Stimulated activated CD4-positive, alpha-beta T cell treated with anti-CD3 and anti-CD28 coated beads, TNF-alpha, amount 100 ng/mL, for 1 hour (primary cell): ENCODE measurements at regions not wholly inside any gene's neighbourhood (a gene's known extent, or its start where the extent isn't known, plus 50 kb on each side); places are given as distances from the start of the nearest gene placed in this dataset.
"Not testable (repeated sequence)": the region's sequence is repeated elsewhere in the genome, so short reads cannot be mapped to it uniquely, and the experiment has no call there.

Experiments
- DNase-seq, 3 donors: peaks; one replicate each; pipeline ENCODE4 v3.0.0-alpha.2; 2020; ENCODE audit warnings: low read depth in 3 of 3, low spot score in 1 of 3

DNA sequence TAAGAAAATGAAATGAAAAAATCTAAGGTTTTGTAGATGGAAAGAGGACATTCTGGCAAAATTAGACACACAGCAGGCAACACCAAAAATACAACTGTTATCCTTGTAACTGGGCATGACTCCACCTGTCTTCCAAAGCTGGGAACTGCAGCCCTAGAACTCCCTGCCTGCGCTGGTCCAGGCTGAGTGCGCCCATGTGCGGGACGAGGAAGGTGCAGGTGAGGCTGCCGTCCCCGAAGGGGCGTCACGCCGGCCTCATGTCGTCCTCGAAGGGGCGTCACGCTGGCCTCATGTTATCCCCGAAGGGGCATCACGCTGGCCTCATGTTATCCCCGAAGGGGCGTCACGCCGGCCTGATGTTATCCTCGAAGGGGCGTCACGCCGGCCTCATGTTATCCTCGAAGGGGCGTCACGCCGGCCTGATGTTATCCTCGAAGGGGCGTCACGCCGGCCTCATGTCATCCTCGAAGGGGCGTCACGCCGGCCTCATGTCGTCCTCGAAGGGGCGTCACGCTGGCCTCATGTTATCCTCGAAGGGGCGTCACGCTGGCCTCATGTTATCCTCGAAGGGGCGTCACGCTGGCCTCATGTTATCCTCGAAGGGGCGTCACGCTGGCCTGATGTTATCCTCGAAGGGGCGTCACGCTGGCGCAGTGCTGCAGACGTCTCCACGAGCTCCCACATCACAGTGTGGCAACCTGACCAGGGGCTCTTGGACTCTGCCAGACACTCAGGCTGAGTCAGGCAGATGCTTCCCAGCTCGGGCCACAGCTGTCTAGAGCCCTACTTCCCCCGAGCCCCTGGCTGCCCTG lies 100.3 kb upstream of the SALL3 start:
- DNase-seq: not testable (repeated sequence)

DNA sequence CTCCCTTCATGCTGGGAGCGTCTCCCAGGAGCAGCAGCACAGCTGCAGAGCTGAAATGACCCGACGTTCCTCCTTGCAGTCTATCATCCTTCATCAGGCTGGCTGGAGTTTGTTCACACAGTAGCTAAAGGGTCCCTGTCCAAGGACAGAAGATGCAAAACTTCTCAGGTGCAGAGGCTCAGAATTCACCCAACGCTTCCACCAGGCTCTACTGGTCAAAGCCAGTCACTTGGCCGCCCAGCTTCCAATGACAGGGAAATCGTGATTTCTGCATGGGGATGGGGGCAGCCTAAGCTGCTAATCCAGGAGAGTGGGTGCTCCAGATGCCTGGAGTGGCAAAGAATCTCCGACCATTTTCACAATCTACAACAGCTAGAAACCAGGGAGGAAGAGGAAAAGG lies 97.0 kb upstream of the SALL3 start:
- no peak for DNase-seq

DNA sequence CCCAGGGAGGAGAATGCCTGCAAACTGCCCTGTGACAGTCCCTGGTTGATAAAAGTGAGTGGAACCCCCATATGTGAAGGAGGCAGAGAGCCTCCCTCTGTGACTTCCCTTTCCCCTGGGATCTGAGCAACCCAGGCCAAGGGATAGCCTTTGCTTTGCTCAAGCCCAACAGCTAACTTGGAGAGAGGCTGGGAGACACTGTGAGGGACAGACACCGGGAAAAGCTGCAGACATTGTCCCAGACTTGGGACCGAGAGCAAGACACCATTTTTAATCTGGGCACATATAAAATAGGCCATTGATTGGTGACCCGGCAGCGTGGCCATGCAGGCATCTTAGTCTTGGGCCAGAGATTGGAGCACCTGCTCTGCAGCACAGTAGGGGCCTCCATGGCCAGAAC lies 96.1 kb upstream of the SALL3 start:
- DNase-seq: no peak

DNA sequence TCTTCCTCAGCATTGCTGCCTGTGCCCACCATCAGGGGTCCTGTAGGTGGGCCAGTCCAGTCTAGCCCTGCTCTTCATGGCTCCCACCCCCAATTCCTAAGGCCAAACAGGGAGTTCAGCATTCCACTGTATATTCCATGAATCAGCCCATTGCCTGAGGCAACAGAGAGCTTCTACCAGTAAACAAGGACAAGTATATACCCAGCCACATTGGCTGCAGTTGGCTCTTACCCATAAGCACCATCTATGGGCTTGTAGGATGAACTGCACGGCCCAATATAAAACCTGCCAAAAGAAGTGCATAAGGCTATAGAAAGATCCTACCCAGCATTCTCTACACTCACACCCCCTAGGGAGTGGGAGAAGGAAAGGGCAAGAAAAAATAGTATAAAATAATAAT lies 95.1 kb upstream of the SALL3 start:
- DNase-seq: no peak

DNA sequence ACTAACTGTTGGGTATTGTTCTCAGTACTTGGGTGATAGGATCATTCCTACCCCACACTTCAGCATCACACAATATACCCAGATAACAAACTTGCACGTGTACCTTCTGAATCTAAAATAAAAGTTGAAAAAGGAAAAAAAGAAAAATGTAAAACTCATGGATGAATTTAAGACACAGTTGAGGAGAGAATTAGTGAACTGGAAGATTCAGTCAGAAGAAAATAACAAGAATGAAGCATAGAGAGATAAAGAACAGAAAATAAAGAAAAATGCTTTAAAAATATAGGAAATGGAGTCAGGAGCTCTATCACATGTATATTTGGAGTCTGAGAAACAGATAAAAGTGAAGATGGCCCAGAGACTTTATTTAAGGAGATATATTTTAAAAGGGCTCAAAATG lies 90.4 kb upstream of the SALL3 start:
- no peak for DNase-seq

- DNase-seq: no peak
Measured at GRCh38 chr18:78890388-78890787, 89.2 kb upstream of the SALL3 start.

GRCh38 chr18:78891185-78891762 lies 88.3 kb upstream of the SALL3 start:
- DNase-seq: no peak

- no peak for DNase-seq
Measured at GRCh38 chr18:78892177-78892576, 87.4 kb upstream of the SALL3 start.

GRCh38 chr18:78892721-78893120 lies 86.9 kb upstream of the SALL3 start:
- no peak for DNase-seq

- no peak for DNase-seq
Measured at GRCh38 chr18:78893281-78894032, 86.2 kb upstream of the SALL3 start.

GRCh38 chr18:78894033-78894305 lies 85.6 kb upstream of the SALL3 start:
- DNase-seq: no peak

DNA sequence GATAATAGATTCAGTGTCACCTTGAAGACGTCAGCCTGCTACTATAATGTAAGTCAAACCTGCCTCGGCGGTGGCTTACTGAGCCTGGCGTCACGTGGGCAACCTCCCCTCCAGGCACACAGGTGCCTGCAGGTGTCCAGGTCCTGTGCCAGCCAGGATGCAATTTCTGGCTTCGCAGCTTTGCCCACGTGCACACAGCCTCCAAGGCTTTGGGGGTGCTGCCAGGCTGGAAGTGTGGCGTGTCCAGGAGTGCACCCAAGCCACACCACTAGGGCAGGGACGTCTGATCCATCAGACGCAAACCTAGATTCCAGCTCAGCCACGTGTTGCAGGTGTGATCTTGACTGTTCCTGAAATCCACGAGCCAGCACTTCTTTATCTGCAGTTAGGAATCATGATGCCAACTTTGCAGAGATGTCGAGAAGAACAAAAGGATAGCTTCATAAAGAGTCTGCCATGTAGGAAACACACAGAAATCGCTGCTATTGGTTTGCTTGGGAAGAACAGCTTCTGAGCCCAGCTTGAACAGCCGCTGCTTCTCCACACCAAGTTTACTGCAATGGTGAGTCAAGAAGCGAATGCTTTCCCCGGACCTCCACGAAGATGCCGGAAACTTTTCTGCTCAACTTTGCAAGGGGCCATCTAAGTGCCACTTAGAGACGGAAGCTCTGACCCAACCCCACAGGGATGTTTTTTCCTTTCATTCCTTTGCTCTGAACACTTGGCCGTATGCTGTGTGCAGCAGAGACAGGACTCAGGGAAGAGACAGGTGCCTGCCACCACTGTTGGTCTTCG lies 84.2 kb upstream of the SALL3 start:
- DNase-seq: no peak

DNA sequence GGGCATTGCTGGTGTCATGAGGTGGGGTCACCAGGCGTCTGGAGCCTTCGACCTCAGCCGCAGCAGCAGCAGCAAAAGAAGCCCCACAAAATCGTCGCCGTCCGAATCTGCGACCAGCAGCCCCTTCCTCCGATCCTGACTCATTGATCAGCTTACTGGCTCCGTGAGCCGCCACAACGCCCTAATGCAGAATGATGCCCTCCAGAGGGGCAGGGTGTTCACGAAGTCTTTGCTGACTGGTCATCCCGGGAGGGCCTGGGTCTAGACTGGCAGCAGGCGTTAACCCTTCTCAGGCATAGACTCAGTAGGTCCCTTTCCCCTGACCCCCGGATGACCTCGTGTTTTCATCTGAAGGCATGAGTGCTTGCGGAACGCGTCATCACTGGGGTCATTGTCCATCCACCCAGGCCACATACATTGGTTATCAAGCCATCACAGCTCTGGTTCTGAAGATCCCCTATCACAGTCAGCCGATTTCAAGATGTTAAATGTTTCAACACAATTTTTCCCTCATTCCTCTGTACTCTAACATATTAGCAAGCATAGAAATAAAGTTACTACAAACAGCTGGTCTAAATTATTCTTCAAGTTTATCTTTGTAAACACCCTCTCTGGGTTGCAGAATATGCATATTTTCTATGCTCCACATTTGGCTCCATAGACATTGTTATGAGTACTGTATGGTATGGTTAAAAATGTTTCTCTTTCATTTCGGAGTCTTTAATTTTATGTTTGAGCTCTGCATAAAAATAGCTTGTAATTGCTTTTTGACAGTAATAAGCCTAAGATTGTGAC lies 83.3 kb upstream of the SALL3 start:
- no peak for DNase-seq

DNA sequence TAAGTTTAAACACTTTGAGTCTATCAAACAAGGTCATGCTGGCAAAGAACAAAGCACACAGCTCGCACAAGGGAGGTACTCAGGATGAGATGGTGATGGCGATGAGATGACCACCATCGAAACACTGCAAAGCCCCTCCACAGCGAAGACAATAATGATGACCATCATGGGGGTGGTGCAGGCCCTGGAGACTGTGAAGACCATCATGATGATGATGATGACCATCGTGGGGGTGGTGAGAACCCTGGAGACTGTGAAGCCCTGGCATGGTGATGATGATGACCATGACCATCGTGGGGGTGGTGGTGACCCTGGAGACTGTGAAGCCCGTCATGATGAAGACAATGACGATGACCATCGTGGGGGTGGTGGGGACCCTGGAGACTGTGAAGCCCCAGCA lies 81.6 kb upstream of the SALL3 start:
- DNase-seq: no peak

DNA sequence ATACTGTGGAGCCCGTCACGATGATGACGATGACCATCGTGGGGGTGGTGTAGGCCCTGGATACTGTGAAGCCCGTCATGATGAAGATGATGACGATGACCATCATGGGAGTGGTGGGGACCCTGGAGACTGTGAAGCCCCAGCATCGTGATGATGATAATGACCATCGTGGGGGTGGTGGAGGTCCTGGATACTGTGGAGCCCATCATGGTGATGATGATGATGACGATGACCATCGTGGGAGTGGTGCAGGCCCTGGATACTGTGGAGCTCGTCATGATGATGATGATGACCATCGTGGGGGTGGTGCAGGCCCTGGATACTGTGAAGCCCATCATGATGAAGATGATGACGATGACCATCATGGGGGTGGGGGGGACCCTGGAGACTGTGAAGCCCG lies 81.0 kb upstream of the SALL3 start:
- DNase-seq: no peak

- no peak for DNase-seq
Measured at GRCh38 chr18:78899241-78899640, 80.4 kb upstream of the SALL3 start.

GRCh38 chr18:78900938-78901909 lies 78.4 kb upstream of the SALL3 start:
- DNase-seq: no peak

- DNase-seq: no peak
Measured at GRCh38 chr18:78901923-78902794, 77.5 kb upstream of the SALL3 start.
